Stimulated activated CD8-positive, alpha-beta memory T cell treated with anti-CD3 and anti-CD28 coated beads, Interleukin-2, amount 100 ng/mL, for 1 hour (primary cell): ENCODE measurements at regions not wholly inside any gene's neighbourhood (a gene's known extent, or its start where the extent isn't known, plus 50 kb on each side); places are given as distances from the start of the nearest gene placed in this dataset.

Source experiments
- DNase-seq, 2 donors: peaks; one replicate each; pipeline ENCODE4 v3.0.0-alpha.2; 2020; ENCODE audit warnings: low read depth in 2 of 2

GRCh38 chr2:12314127-12314760 lies 402.5 kb upstream of the TRIB2 start:
- DNase-seq: no peak

DNA sequence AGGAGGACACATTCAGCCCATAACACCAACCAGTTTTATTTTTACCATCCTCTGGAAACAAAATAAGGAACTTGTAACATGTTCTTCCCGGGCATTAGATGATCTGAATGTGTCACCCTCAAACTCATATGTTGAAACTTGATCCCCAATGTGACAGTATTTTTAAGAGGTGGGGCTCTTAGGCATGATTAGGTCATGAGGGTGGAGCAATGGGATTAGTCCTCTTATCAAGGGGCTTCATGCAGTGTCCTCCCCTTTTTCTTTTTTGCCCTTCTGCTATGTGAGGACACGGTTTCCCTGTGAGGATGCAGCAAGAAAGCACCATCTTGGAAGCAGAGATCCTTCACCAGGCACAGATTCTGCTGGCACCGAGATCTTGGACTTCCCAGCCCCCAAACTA lies 401.5 kb upstream of the TRIB2 start:
- DNase-seq: no peak

DNA sequence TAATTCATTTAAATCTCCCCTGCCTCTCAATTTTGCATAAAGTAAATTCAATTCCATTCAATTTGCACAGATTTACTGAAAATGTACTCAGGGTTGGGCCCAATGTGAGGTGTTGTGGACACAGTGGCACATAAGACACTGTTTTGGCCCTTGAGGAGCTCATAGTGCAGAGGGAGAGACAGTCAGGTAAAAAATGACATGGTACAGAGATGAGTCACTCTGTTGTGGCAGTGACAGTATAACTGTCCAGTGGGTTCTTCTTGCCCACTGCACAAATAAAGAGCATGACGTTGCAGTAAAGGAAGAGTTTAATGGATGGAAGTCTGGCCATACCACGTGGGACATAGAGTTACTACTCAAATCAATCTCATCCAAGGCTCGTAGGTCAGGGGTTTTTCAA lies 400.3 kb upstream of the TRIB2 start:
- no peak for DNase-seq

- no peak for DNase-seq
Observed at GRCh38 chr2:12317286-12317685, 399.4 kb upstream of the TRIB2 start.

DNA sequence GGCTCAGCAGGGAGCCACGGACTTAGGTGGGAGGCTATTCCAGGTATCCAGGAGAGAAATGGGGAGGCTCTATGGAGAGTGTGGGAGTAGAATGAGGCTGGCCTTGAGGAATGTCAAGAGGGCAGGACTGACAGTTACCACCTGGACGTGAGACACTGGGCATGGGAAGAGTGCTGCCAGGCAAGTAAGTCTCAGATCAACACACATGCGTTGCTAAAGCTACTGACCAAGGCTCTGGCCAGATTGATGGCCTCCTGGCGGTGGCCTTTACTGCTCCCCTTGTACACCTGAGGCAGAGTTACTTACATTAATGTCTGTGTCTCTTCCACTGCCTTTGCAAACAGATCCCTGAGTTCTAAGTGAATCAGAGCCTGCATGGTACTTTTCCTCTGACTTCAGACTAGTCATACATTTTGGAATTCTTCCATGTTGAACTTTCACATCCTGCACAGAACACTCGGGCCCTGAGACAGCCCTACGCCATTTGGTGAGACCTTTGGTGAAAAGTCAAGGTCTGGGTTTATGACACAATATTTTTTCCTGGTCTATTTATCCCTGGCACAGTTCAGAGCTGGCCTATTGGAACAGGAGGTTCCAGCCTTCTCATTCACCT lies 398.8 kb upstream of the TRIB2 start:
- DNase-seq: no peak

DNA sequence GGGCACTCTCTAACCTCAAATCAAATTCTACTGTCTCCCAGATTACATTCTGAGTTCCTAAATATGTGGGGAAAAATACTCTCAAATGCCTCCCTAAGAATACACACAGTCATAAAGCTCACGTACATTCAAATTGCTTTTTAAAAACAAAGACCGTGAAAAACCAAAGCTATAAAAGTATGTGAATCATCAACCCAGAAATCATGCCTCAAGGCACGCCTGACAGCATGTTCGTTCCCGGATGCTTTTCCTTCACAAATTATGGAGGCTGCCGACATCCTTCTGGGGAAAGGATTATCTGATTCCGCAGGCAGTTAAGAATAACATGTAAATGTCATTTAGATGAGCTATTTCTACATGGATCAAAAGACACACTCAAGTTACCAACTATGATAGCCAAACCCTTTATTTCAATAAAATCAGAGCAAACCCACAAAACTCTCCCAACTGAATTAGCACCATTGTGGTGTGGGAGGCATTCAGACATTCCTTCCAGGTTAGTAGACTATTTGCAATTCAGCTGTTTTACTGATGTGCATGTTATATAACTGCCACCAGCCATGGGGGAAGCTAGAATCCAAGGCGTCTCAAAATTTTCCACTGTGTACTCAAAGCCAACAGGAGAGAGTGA lies 398.2 kb upstream of the TRIB2 start:
- no peak for DNase-seq

DNA sequence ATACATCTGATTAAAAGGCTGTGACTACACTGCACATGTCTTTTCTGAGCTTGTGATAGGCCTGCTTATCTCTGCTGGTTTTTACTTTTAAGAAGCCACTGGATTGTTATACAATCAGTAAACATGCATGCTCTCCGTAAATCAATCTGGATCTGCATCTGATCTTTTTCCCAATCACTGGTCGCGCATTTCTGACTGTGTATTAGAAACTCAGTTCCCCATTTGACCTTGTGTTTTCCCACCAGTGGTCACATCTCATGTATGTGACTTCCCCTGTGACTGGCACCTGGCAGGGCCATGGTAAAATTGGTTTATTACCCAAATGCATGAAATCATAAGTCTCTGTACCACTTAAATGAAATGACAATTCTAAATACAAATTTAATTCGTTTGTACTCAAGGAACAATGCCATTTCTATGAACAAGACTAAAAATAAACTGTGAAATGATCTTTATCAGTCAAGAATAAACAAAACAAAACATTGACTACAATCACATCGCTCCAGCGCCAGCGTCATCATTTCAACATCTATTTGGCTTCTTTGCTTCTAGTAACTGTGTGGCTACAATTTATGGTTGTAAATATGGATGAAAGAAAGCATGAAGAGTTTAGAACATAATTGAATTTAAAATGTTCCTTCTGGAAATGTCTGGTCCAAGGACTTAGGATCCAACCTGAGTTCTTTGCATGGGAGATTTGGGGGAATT lies 396.6 kb upstream of the TRIB2 start:
- DNase-seq: no peak

GRCh38 chr2:12320991-12321641 lies 395.6 kb upstream of the TRIB2 start:
- no peak for DNase-seq

DNA sequence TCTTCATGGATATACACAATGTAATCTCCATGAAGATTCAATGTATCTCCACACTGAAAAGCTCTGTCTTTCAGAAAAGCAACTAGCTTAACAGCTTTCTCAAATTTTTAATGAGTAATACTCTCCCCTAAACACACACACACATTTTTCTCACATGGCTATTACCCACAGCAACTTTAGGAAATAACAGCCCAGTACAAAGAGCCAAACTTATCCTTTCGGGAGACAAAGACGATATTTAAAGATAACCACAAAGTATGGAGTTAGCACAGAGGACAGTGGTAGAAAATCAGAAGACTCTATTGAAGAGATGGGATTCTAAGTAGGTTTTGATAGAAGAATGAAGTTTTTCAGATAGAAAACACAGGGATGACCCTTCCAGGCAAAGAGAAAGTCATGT lies 394.9 kb upstream of the TRIB2 start:
- DNase-seq: no peak

- DNase-seq: no peak
Observed at GRCh38 chr2:12325806-12326205, 390.9 kb upstream of the TRIB2 start.

DNA sequence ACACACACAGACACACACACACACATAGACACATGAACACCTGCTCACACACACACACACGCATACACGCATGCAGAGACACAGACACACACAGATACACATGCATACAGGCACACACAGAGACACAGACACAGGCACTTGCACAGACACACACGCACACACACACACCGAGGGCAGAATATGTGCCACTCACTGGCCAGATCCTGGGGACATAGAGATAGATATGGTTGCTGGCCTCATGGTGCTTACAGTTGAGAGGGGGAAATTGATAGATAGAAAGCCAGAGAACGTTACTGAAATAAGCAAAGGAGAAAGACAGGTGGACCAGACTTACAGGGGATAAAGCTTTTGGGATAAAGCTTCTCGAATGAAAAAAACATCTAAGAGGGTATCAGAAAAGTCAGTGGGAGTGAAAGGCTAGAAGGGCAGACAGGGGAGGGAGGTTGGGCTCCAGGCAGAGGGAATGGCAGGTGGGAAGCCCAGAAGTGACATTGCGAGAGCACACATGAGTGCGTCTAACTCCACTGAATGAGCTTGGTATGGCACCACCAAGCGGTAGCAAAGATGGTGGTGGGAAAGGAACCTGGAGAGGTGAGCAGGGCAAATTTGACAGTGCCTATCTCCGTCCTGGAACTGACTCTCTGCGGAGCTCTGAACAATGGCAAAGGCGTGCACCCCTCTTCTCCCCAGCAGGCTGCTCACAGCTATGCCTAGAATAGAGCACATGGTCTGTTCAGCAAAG lies 390.1 kb upstream of the TRIB2 start:
- DNase-seq: no peak

GRCh38 chr2:12330916-12331315 lies 385.8 kb upstream of the TRIB2 start:
- no peak for DNase-seq

- no peak for DNase-seq
Observed at GRCh38 chr2:12331698-12332097, 385.0 kb upstream of the TRIB2 start.

DNA sequence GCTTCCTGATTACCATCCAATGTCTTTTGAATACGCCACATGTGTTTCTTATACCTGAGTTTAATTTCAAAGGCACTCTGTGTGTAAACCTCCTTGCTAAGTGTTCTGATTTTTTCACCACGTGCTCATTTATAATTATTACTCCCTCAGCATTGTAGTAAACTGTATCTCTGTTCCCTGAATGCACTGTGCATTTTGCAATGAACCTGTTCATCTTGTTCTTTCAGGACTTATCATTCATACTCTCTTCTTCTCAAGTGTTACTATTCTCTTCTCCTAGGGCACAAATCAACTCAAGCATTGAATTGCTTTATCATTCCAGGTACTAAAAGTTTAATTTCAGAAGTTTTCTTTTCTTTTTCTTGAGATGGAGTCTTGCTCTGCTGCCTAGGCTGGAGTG lies 383.4 kb upstream of the TRIB2 start:
- DNase-seq: no peak

DNA sequence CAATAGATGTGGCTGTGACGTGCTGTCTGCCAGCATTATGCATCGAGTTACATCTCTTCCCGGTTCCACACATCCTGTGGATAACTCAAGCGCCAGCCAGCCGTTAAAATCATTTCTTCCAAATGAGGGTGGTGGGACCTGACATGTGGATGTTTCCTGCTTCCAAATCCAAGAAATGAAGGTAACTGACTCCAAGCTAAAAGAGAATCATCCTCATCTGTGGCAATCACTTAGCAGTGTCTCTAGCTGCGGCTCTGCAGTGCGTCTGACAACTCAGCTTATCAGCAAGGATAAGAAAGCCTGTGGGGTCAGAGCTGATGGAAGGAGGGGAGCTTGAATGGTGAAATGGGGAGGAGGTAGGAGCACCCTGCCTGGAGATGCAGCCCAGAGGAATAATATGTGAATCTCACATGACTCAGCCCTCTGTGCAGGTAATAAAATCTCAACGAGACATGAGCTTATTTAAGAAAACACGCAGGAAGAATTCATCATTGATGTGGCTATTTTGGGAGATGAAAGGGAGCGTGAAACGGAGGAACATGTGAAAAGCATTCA lies 382.2 kb upstream of the TRIB2 start:
- DNase-seq: no peak

DNA sequence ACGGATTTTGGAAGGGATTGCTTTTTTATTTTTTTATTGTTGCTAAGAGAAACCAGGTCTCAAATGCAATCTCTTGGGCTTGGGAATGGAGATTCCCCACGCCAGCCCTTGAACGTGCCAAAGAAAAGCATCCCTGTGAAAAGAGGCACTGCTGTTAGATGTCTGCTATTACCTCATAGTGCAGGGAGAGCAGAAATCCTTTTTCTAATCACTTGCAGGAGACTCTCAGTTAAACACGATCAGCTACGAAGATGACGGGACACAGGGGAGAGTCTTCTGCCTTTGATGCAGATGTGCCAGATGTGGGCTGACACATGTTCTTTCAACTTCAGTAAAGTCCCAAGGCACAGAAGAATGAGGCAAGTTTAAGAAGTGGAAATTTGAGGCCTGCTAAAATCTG lies 381.6 kb upstream of the TRIB2 start:
- DNase-seq: no peak

DNA sequence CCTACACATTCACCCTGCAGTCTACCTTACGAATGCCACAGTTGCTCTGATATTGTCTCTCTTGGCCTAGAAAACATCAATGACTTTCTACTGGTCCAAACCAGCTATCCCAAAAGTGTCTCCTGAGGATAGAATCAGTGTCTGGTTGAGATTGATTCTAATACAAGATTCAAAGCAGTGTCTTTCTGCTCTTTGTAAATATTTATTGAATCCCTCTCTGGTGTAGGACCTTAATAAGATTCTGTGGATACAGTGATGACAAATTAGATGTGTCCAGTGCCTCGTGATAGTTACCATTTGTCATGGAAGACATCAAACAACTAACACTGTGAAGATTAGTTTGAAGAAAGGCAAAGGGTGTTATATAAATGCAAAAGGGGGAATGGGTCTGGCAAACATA lies 380.7 kb upstream of the TRIB2 start:
- DNase-seq: no peak

DNA sequence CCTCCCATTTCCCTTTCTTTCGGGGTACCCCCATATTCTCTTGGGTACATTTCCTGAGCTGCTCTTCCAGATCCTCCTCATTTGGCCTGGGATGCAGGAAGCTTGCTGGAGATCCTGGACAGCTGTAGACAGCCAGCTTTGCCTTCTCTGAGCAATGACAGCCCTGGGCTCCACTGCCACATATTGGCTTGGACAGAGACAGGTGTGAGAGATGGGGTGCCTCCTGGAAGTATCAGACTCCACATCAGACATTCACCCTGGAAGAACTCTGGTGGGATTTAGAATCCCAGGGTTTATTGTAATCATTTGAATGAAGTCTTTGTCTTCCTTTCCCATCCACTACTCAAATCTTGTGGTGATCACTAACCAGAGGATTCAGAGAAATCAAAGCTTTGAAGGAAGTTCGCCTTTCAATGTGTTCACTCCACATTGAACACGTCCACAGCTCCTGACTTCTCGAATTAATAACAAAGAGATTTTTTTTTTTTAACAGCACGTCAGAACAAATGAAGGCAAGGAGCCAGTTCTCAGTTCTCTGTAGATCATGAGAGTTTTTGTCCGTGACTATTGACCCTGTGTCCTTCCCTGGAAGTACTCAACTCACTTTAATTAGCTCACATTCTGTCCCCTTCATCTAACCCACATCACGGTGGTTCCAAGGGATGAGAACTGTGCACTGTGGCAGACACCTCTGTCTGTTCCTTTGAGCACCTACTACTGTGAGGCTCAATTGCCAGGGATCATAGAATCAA lies 377.6 kb upstream of the TRIB2 start:
- no peak for DNase-seq

DNA sequence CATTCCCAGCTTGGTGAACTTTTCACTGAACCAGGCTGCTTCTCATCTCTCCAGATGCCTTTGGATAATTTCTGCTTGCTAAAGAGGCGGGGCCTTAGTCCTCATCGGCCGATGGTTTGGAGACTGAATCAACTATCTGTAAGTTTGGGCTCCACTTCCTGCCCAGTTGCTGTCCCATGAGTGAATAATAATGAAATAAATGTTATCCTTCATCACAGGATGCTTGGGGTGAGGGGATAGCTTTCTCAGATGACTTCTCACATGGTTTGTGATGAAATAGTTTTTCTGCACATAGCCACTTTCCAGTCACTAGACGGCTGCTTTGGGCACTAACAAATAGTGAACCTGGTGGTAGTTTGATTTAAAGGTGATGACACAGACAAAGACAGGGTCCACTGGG lies 376.6 kb upstream of the TRIB2 start:
- no peak for DNase-seq

GRCh38 chr2:12341215-12341614 lies 375.5 kb upstream of the TRIB2 start:
- DNase-seq: no peak

- DNase-seq: no peak
Observed at GRCh38 chr2:12341920-12342319, 374.8 kb upstream of the TRIB2 start.
